Chondrocyte (in vitro differentiated cells): ENCODE measurements at regions not wholly inside any gene's neighbourhood (a gene's known extent, or its start where the extent isn't known, plus 50 kb on each side); places are given as distances from the start of the nearest gene placed in this dataset.

Experiments used
- DNase-seq: peaks from one replicate; pipeline ENCODE4 v3.0.0; 2021; ENCODE audit warnings: mixed read lengths, low spot score
- H3K27ac Mint-ChIP-seq: one replicate; pipeline ENCODE4 v1.8.0; 2021; ENCODE audit warnings: mild to moderate bottlenecking, moderate library complexity, mixed read lengths; ENCODE audit not compliant: unreplicated experiment
- H3K27me3 Mint-ChIP-seq: 2 replicates; pipeline ENCODE4 v1.8.0; 2021; ENCODE audit warnings: low read depth, mixed read lengths
- H3K36me3 Mint-ChIP-seq: 2 replicates; pipeline ENCODE4 v1.8.0; 2021; ENCODE audit warnings: low read depth, mixed read lengths
- H3K4me1 Mint-ChIP-seq: 2 replicates; pipeline ENCODE4 v1.8.0; 2021; ENCODE audit warnings: low read depth, mild to moderate bottlenecking, mixed read lengths
- H3K4me3 Mint-ChIP-seq: one replicate; pipeline ENCODE4 v1.8.0; 2021; ENCODE audit warnings: mild to moderate bottlenecking, moderate library complexity, mixed read lengths; ENCODE audit not compliant: unreplicated experiment
- H3K9me3 Mint-ChIP-seq: 2 replicates; pipeline ENCODE4 v1.8.0; 2021; ENCODE audit warnings: low read depth, mixed read lengths
- TF ChIP-seq, protein P1 (sequence below): fragments of 200-600 bp; sonication (generic); IDR thresholded peaks from 2 replicates; pipeline ENCODE4 v1.5.0; 2021; ENCODE audit warnings: antibody characterized with exemption, mild to moderate bottlenecking, moderate library complexity

GRCh38 chrX:107324493-107325310 is 118.3 kb downstream of the DNAAF6 start:
- Mint-ChIP-seq H3K4me3 (no peak overlapping the region), H3K27ac (no peak overlapping the region), H3K27me3 (peaks cover 2% of the 10 kb centered on the region), H3K4me1 (no peaks in the 10 kb centered on the region), H3K9me3 (no peaks in the 10 kb centered on the region), H3K36me3 (no peaks in the 10 kb centered on the region)
- DNase-seq, result peak; percentile 68
- TF ChIP-seq, protein P1, sequence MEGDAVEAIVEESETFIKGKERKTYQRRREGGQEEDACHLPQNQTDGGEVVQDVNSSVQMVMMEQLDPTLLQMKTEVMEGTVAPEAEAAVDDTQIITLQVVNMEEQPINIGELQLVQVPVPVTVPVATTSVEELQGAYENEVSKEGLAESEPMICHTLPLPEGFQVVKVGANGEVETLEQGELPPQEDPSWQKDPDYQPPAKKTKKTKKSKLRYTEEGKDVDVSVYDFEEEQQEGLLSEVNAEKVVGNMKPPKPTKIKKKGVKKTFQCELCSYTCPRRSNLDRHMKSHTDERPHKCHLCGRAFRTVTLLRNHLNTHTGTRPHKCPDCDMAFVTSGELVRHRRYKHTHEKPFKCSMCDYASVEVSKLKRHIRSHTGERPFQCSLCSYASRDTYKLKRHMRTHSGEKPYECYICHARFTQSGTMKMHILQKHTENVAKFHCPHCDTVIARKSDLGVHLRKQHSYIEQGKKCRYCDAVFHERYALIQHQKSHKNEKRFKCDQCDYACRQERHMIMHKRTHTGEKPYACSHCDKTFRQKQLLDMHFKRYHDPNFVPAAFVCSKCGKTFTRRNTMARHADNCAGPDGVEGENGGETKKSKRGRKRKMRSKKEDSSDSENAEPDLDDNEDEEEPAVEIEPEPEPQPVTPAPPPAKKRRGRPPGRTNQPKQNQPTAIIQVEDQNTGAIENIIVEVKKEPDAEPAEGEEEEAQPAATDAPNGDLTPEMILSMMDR, result peak; percentile 42

DNA sequence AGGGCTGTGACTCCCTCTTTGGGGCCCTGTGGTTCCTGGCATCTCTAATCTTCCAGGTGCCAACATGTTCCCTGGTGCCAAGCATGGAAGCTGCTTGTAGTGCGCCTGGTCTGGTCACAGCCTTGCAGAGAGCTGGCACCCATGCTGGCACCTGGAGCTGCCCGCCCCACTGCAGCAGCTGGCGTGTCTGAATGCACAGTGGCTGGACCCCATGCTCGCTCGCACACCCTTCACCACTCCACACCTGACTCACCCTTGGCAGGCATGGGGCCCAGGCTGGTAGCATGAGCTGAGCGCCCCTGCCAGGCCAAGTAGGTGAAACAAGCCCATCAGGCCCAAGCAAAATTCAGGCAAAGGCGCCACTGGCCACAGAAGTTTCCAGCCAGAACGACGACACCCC is 119.1 kb downstream of the DNAAF6 start:
- Mint-ChIP-seq H3K9me3 (no peaks in the 10 kb centered on the region), H3K27me3 (peaks cover 2% of the 10 kb centered on the region), H3K36me3 (no peaks in the 10 kb centered on the region), H3K4me1 (no peaks in the 10 kb centered on the region), H3K27ac (no peak overlapping the region), H3K4me3 (no peak overlapping the region)
- TF ChIP-seq, protein P1, result no peak
- peak; percentile 73 for DNase-seq

DNA sequence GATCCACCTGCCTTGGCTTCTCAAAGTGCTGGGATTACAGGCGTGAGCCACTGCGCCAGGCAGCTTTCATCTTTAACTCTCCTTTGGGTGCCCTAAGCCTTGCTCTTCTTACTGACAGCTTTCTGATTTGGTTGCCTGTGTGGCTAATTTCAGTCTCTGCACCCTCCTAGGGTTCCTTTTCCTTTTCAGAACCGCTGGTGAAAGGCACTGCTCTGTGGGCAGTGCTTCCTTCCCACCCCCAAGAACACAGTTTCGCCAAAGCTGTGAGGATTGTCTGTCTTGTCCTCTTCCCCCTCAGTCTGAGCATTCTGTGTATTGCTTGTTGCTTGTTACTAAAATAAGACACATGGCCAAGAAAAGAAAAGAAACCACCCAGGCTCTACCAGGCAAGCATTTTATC is 101.4 kb upstream of the FRMPD3 start:
- no peak overlapping the region for H3K27ac Mint-ChIP-seq
- no peaks in the 10 kb centered on the region for H3K36me3 Mint-ChIP-seq
- peaks cover 11% of the 10 kb centered on the region for H3K9me3 Mint-ChIP-seq
- TF ChIP-seq, protein P1, result no peak
- no peaks in the 10 kb centered on the region for H3K4me1 Mint-ChIP-seq
- H3K27me3 Mint-ChIP-seq, result peaks cover 11% of the 10 kb centered on the region
- no peak overlapping the region for H3K4me3 Mint-ChIP-seq
- DNase-seq, result no peak

GRCh38 chrX:107348990-107349389 is 100.5 kb upstream of the FRMPD3 start:
- peaks cover 11% of the 10 kb centered on the region for H3K27me3 Mint-ChIP-seq
- no peak for DNase-seq
- H3K9me3 Mint-ChIP-seq, result peaks cover 11% of the 10 kb centered on the region
- no peaks in the 10 kb centered on the region for H3K36me3 Mint-ChIP-seq
- TF ChIP-seq, protein P1, result no peak
- H3K4me3 Mint-ChIP-seq, result no peak overlapping the region
- H3K4me1 Mint-ChIP-seq, result no peaks in the 10 kb centered on the region
- H3K27ac Mint-ChIP-seq, result no peak overlapping the region

DNA sequence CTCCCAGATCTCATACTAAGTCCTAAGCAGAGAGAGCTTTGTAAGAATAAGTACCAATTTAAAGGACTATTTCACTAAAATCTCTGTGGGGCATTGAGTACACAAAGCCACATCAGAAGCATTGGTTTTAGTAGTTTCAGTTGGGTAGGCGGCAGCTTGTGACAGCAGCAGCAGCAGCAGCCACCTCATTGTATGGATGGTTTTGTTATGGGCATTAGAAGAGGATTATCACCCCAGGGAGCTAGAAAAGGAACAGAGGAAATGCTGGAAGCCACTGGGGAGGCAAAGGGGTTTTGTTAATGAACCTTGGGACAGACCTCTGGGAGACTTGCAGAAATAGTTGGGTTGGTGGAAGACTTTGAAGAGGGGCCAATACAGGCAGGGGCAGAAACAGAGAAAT is 93.9 kb upstream of the FRMPD3 start:
- no peak for DNase-seq
- Mint-ChIP-seq H3K27ac (no peak overlapping the region), H3K27me3 (peaks cover 4% of the 10 kb centered on the region), H3K4me1 (no peaks in the 10 kb centered on the region), H3K9me3 (peaks cover 12% of the 10 kb centered on the region), H3K36me3 (no peaks in the 10 kb centered on the region), H3K4me3 (no peak overlapping the region)
- TF ChIP-seq, protein P1, result no peak
